ENCODE measurements at regions not wholly inside any gene's neighbourhood (a gene's known extent, or its start where the extent isn't known, plus 50 kb on each side); places are given as distances from the start of the nearest gene placed in this dataset.
"Not testable (repeated sequence)": the region's sequence is repeated elsewhere in the genome, so short reads cannot be mapped to it uniquely, and the experiment has no call there.

- DNase-seq: no peak
Measured at GRCh38 chr6:53446151-53446550, 97.4 kb upstream of the ELOVL5 start.

DNA sequence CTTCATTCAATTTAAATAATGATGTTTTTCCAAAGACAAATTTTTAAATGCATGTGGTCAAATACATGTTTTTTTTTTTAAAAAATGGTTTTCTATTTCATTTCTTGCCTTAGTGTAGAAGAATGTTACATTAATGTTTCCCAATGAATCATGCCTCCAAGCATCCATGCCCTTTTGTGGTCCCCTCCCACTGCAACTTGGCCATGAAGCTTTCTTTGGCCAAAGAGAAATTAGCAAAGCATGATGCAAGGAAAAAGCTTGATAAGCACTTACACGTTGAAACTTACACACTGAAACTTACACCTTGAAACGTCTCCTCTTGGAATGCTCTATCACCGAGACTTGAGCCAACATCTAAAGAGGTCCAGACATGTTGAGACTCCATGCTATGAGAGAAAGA, 93.0 kb upstream of the ELOVL5 start:
- DNase-seq: no peak

- no peak for DNase-seq
Measured at GRCh38 chr6:53441035-53441493, 92.3 kb upstream of the ELOVL5 start.

DNA sequence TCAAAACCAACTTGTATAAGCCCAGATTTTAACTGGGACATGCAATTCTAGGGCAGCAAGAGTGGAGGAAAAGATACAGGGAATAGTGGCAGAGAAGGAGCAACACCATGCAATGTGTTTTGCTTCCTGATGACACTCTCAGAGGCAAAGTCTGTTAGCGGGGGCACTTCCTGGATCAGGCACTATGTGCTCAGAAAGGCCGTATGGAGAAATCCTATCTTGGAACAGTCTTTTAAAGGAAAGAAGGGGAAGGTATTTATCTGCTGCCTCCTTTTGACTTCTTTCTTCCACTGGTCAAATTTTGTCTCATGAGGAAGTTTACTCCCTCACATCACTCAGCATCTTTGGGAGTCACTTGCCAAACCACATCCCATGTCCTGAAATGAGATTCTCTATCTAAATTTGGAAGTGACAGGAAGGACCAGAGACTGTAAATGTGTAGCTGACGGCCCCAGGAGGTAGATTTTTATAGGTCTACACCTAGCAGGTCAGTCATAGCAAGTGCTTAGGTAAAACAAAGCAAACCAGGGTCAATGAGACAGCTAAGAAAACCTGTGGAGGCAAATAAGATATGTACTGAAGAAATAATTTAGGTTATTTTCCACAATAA, 91.7 kb upstream of the ELOVL5 start:
- DNase-seq: no peak

DNA sequence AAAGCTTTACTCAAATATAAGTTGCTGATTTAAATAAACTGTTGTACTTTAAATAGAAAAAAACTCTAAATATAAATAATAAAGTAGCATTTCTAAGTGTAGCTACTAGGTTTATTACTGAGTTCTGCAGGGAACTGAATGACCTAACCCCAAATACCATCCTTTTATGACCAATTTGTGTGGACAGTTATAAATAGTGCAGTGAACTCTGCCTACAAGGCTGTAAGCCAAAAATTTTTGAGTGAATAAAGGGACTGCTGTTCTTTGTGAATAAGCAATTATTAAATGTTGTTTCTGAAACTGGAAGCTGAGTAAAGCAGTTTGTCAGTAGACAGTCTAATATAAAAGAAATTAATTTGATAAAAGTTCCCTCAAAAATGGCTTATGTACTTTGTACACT, 90.8 kb upstream of the ELOVL5 start:
- DNase-seq: no peak

GRCh38 chr6:53437557-53438202, 88.9 kb upstream of the ELOVL5 start:
- DNase-seq: peak; percentile 38

GRCh38 chr6:53436526-53437303, 88.0 kb upstream of the ELOVL5 start:
- no peak for DNase-seq

DNA sequence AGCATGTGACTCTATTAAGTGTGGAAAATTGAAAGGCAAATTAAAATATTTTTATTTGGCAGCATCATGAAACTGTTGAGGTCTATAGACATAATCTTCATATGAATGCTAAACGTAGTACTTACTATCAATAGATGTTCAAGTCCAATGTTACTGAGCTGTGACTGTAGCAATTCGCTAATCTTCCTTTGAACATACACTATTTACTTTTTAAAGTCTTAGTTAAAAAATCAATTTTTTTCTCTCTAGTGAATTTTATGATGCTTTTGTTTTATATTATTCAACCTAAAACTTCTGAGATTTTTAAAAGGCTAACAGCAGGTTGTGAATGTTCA, 85.2 kb upstream of the ELOVL5 start:
- DNase-seq: no peak

- no peak for DNase-seq
Measured at GRCh38 chr6:53433261-53433950, 84.7 kb upstream of the ELOVL5 start.

GRCh38 chr6:53432318-53433161, 83.8 kb upstream of the ELOVL5 start:
- no peak for DNase-seq

- no peak for DNase-seq
Measured at GRCh38 chr6:53431704-53432103, 83.0 kb upstream of the ELOVL5 start.

DNA sequence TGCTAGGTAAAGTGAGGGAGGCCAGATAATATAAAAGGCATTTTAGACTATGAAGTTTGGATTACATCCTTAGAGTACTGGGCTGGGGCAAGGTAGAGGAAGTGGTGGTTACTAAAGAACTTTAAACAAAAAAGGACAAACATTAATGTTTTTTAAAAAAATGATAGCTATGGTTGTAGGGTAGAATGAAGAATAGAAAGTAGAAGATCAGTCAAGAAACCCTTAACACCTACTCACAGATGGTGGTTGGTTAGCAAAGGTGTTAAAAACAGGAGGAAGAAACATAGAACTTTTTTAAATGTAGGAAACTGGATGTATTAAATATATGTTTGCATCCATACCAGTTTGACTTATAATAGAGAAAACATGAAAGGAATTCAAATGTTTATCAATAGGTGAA, 80.7 kb upstream of the ELOVL5 start:
- no peak for DNase-seq

GRCh38 chr6:53428886-53429285, 80.1 kb upstream of the ELOVL5 start:
- no peak for DNase-seq

GRCh38 chr6:53426667-53427270, 78.0 kb upstream of the ELOVL5 start:
- DNase-seq: no peak

DNA sequence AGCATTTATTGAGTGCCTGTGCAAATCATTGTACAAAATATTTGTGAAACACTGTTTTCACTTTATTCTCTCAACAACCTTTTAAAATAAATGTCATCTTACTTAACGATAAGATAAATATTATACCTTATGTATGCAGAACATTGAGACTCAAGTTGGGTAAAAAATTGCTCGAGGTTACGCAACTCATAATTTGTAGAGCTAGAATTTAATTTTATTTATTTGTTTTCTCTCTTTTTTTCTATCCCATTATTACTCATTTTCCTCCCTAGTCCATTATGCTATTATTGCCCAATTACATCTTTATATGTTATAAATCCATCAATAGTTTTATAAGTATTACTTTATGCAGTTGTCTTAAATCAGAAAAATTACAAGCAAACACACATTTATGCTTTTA, 77.4 kb upstream of the ELOVL5 start:
- DNase-seq: no peak

GRCh38 chr6:53424976-53425718, 76.4 kb upstream of the ELOVL5 start:
- DNase-seq: no peak

- no peak for DNase-seq
Measured at GRCh38 chr6:53424300-53424699, 75.5 kb upstream of the ELOVL5 start.

DNA sequence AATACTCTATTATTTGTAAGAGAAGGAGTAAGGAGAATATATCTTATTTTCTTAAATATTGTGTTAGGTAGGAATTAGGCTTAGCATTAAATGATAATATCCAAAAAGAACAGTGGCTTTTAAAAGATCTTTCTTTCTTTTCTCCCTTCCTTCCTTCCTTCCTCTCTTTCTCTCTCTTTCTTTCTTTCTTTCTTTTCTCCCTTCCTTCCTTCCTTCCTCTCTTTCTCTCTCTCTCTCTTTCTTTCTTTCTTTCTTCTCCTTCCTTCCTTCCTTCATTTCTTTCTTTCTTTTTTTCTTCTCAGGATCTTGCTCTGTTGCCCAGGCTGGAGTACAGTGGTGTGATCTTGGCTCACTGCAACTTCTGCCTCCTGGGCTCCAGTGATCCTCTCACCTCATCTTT, 74.8 kb upstream of the ELOVL5 start:
- not testable (repeated sequence) for DNase-seq

DNA sequence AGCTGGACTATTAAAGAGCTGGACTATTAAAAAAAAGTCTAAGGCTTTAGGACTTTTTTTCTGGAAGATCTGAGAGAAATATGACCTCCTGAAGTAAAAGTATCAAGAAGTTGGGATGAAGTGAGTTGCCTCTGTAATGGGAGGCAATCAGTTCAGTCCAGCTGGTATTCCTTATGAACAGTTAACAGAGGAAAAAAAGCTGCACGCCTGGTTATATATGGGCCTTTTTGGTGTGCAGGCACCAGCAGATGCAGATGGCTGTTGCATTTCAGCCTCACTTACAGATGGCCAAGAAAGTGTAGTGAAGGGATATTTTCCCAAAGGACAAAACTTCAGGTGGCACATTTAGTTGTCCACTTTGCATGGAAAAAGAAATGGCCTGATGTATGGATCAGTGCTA, 70.3 kb upstream of the ELOVL5 start:
- no peak for DNase-seq

DNA sequence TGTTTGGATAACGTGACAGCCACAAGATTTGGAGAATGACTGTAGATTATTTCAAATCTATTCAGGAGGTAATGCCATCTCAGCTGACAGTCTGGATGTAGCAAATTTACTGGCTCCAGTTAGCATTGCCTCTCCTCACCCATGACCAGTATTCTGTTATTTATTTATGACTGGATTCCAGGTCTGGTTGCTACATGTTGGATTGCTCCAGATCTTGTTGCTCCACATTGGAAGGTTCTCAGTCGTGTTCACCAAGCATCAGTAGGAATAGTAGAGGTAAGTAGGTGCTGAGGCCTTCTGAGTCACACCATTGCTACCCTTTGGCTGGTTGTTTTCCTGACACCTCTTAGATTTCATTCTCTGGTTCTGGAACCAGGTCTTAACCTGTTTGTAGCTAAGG, 69.5 kb upstream of the ELOVL5 start:
- DNase-seq: no peak

- no peak for DNase-seq
Measured at GRCh38 chr6:53417141-53417540, 68.4 kb upstream of the ELOVL5 start.

DNA sequence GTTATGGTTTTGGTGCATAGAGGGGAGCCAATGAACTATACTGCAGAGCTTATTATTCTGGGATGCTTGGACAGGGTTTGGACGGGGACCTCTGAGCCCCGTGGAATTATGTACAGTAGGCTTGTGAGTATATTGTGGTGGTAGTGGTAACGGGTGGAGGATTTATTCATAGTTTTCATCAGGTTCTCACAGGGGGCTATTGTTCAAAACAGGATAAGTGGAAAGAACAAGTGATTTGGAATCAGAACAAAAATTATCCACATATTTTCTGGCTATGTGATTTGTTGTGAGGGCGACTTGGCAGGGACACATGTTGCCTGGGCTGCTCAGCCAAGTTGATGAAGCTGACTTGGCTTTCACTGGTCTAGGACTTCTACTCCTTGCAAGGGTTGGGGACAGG, 64.6 kb upstream of the ELOVL5 start:
- DNase-seq: no peak

Measured in femur (tissue), 1 donor.